ENCODE measurements at regions not wholly inside any gene's neighbourhood (a gene's known extent, or its start where the extent isn't known, plus 50 kb on each side); places are given as distances from the start of the nearest gene placed in this dataset.

DNA sequence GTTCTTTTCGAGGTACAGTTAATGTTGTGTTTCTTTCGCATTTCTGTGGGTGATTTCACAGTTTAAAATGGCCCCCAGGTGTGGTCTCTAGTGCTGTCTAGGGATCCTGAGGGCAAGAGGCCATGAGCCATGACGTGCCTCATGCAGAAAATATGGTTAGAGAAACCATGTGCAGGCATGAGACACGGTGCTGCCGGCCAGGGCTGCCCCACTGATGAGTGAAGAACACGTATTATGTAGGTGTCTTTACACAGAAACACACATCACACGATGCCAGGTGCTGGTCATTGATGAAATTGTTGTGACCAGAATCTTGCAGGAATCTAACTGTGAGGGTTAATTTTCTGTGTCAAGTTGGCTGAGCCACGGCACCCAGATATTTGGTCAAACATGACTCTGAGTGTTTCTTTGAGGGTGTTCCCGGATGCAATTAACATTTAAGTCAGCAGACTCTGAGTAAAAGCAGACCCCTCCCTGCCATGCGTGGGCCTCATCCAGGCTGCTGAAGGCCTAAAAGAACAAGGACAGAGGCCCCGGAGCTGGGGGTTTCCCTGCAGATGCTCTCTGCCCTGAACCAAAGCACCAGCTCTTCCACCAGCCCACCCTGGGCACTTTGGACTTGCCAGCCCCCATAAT is 463.0 kb upstream of the MYT1L start:
- H3K27me3 ChIP-seq (ENCODE audit: insufficient read depth, low read length), result no peaks in the 10 kb centered on the region
- no peaks in the 10 kb centered on the region for H3K36me3 ChIP-seq (ENCODE audit: insufficient read depth, low read length)

GRCh38 chr2:2793514-2793913 is 462.4 kb upstream of the MYT1L start:
- Histone ChIP-seq H3K36me3 (ENCODE audit: insufficient read depth, low read length) (no peaks in the 10 kb centered on the region), H3K27ac (ENCODE audit: low read depth, low read length) (no peak overlapping the region), H2AFZ (ENCODE audit: low read length, unreplicated experiment) (no peak overlapping the region), H3K79me2 (ENCODE audit: control insufficient read depth, insufficient read depth, low read length, unreplicated experiment) (no peaks in the 10 kb centered on the region), H3K4me1 (ENCODE audit: control insufficient read depth, insufficient read depth, low read length, unreplicated experiment) (no peaks in the 10 kb centered on the region), H3K27me3 (ENCODE audit: insufficient read depth, low read length) (no peaks in the 10 kb centered on the region), H3K4me3 (ENCODE audit: low read depth, low read length) (no peak overlapping the region)

More for the DNA sequence above, 463.0 kb upstream of the MYT1L start:
- no peaks in the 10 kb centered on the region for H3K79me2 ChIP-seq (ENCODE audit: control insufficient read depth, insufficient read depth, low read length, unreplicated experiment)
- no peak overlapping the region for H2AFZ ChIP-seq (ENCODE audit: low read length, unreplicated experiment)
- H3K27ac ChIP-seq (ENCODE audit: low read depth, low read length), result no peak overlapping the region
- H3K4me1 ChIP-seq (ENCODE audit: control insufficient read depth, insufficient read depth, low read length, unreplicated experiment), result no peaks in the 10 kb centered on the region
- H3K4me3 ChIP-seq (ENCODE audit: low read depth, low read length), result no peak overlapping the region

DNA sequence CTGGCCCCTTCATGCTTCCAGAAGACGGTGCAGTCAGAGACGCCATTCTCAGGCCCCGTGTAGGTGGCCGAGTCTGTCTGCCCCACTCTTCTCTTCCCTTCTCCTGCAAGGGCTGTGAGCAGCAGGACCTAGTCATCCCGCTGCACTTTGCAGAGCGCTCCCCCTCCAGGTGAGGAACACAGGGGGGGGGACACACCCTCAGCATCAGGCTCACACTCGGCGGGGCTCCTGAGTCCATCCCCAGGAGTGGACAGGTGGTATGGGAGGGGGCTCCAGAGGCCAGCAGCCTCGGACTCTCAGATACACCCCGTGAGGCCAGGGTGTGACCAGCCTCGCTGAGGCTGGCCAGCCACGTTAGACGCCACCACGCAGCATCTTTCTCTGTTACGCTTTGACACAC is 460.5 kb upstream of the MYT1L start:
- H3K4me3 ChIP-seq (ENCODE audit: low read depth, low read length), result no peak overlapping the region
- no peaks in the 10 kb centered on the region for H3K36me3 ChIP-seq (ENCODE audit: insufficient read depth, low read length)
- no peaks in the 10 kb centered on the region for H3K4me1 ChIP-seq (ENCODE audit: control insufficient read depth, insufficient read depth, low read length, unreplicated experiment)
- H3K27ac ChIP-seq (ENCODE audit: low read depth, low read length), result no peak overlapping the region
- no peaks in the 10 kb centered on the region for H3K79me2 ChIP-seq (ENCODE audit: control insufficient read depth, insufficient read depth, low read length, unreplicated experiment)
- no peak overlapping the region for H2AFZ ChIP-seq (ENCODE audit: low read length, unreplicated experiment)
- no peaks in the 10 kb centered on the region for H3K27me3 ChIP-seq (ENCODE audit: insufficient read depth, low read length)

GRCh38 chr2:2791031-2791430 is 460.0 kb upstream of the MYT1L start:
- Histone ChIP-seq H3K27me3 (ENCODE audit: insufficient read depth, low read length) (no peaks in the 10 kb centered on the region), H3K27ac (ENCODE audit: low read depth, low read length) (no peak overlapping the region), H3K79me2 (ENCODE audit: control insufficient read depth, insufficient read depth, low read length, unreplicated experiment) (no peaks in the 10 kb centered on the region), H3K4me3 (ENCODE audit: low read depth, low read length) (no peak overlapping the region), H2AFZ (ENCODE audit: low read length, unreplicated experiment) (no peak overlapping the region), H3K36me3 (ENCODE audit: insufficient read depth, low read length) (no peaks in the 10 kb centered on the region), H3K4me1 (ENCODE audit: control insufficient read depth, insufficient read depth, low read length, unreplicated experiment) (no peaks in the 10 kb centered on the region)

- H3K4me1 ChIP-seq (ENCODE audit: control insufficient read depth, insufficient read depth, low read length, unreplicated experiment), result no peaks in the 10 kb centered on the region
- H3K36me3 ChIP-seq (ENCODE audit: insufficient read depth, low read length), result no peaks in the 10 kb centered on the region
- no peak overlapping the region for H2AFZ ChIP-seq (ENCODE audit: low read length, unreplicated experiment)
- H3K27ac ChIP-seq (ENCODE audit: low read depth, low read length), result no peak overlapping the region
- H3K4me3 ChIP-seq (ENCODE audit: low read depth, low read length), result no peak overlapping the region
- H3K27me3 ChIP-seq (ENCODE audit: insufficient read depth, low read length), result no peaks in the 10 kb centered on the region
- no peaks in the 10 kb centered on the region for H3K79me2 ChIP-seq (ENCODE audit: control insufficient read depth, insufficient read depth, low read length, unreplicated experiment)
Observed at GRCh38 chr2:2788076-2788475, 457.0 kb upstream of the MYT1L start.

DNA sequence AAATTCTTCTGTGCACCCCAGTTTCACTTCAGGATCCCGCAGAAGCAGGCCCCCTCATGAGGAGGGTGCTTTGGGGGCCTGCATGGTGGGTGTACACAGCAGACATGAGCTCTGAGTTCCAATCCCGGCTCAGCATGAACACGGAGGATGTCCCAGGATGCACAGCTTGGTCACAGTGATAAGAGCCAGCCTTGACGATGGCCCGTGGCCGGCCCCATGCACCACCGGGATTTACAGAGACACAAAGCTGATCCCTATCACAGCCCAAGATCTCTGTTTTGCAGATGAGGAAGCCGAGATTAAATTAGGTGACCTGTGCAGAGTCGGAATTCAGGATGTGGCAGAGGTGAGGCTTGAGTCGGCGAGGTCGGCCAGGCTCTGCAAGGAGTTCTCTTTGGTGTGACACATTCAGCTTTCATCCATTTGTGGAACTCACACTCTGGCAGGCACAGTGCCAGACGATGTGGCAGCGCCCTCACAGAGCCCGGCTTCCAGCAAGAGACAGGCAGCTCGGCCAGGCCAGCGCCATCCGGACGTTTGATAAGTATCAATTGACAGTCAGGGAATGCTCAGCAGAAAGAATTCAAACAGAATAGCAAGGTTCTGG is 456.3 kb upstream of the MYT1L start:
- no peaks in the 10 kb centered on the region for H3K36me3 ChIP-seq (ENCODE audit: insufficient read depth, low read length)
- no peak overlapping the region for H3K4me3 ChIP-seq (ENCODE audit: low read depth, low read length)
- H3K79me2 ChIP-seq (ENCODE audit: control insufficient read depth, insufficient read depth, low read length, unreplicated experiment), result no peaks in the 10 kb centered on the region
- no peaks in the 10 kb centered on the region for H3K4me1 ChIP-seq (ENCODE audit: control insufficient read depth, insufficient read depth, low read length, unreplicated experiment)
- H3K27ac ChIP-seq (ENCODE audit: low read depth, low read length), result no peak overlapping the region
- no peak overlapping the region for H2AFZ ChIP-seq (ENCODE audit: low read length, unreplicated experiment)
- H3K27me3 ChIP-seq (ENCODE audit: insufficient read depth, low read length), result no peaks in the 10 kb centered on the region

DNA sequence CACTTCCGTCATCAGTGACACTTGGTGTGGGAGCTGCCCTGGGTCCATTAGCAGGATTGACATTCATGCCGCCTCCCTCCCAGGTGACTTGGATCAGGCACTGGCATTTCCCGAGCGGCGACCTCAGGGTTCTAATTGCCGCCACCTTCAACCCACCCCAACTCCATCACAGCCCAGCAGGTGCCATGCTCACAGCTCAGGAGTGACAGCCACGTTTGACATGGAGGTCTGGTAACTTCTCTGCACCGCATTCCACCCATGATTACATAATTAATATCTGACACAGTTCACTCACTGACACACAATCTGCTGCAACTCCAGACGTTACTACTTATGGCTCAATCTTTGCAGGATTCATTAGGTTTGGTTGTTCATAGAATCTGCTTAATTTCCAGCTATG is 450.9 kb upstream of the MYT1L start:
- Histone ChIP-seq H3K27ac (ENCODE audit: low read depth, low read length) (no peak overlapping the region), H2AFZ (ENCODE audit: low read length, unreplicated experiment) (no peak overlapping the region), H3K4me3 (ENCODE audit: low read depth, low read length) (no peak overlapping the region), H3K36me3 (ENCODE audit: insufficient read depth, low read length) (no peaks in the 10 kb centered on the region), H3K79me2 (ENCODE audit: control insufficient read depth, insufficient read depth, low read length, unreplicated experiment) (no peaks in the 10 kb centered on the region), H3K4me1 (ENCODE audit: control insufficient read depth, insufficient read depth, low read length, unreplicated experiment) (no peaks in the 10 kb centered on the region), H3K27me3 (ENCODE audit: insufficient read depth, low read length) (no peaks in the 10 kb centered on the region)

- H3K27ac ChIP-seq (ENCODE audit: low read depth, low read length), result no peak overlapping the region
- H3K79me2 ChIP-seq (ENCODE audit: control insufficient read depth, insufficient read depth, low read length, unreplicated experiment), result no peaks in the 10 kb centered on the region
- no peak overlapping the region for H2AFZ ChIP-seq (ENCODE audit: low read length, unreplicated experiment)
- no peaks in the 10 kb centered on the region for H3K27me3 ChIP-seq (ENCODE audit: insufficient read depth, low read length)
- H3K4me1 ChIP-seq (ENCODE audit: control insufficient read depth, insufficient read depth, low read length, unreplicated experiment), result no peaks in the 10 kb centered on the region
- H3K4me3 ChIP-seq (ENCODE audit: low read depth, low read length), result no peak overlapping the region
- no peaks in the 10 kb centered on the region for H3K36me3 ChIP-seq (ENCODE audit: insufficient read depth, low read length)
Observed at GRCh38 chr2:2779727-2780126, 448.7 kb upstream of the MYT1L start.

GRCh38 chr2:2777876-2778275 is 446.8 kb upstream of the MYT1L start:
- Histone ChIP-seq H3K4me1 (ENCODE audit: control insufficient read depth, insufficient read depth, low read length, unreplicated experiment) (no peaks in the 10 kb centered on the region), H3K27ac (ENCODE audit: low read depth, low read length) (no peak overlapping the region)

DNA sequence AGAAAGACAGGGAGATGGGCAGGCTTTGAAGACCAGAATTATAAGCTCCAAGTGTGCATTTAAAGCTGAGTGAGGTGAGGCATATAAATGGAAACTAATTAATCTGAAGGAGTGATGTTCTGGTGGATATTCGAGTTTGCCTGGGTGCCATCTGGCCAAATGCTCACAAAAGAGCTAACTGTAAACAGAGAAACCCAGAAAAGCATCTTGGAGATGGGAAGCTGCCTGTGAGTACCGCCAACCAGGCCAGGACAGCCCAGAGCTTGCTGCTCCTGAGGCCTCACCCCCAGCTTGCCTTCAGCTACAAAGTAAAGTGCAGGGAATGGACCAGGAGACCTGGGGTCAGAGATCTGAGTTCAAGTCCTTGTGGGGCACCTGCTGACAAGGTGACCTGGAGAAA is 446.1 kb upstream of the MYT1L start:
- no peaks in the 10 kb centered on the region for H3K4me1 ChIP-seq (ENCODE audit: control insufficient read depth, insufficient read depth, low read length, unreplicated experiment)
- no peak overlapping the region for H3K27ac ChIP-seq (ENCODE audit: low read depth, low read length)
- no peaks in the 10 kb centered on the region for H3K27me3 ChIP-seq (ENCODE audit: insufficient read depth, low read length)
- H3K36me3 ChIP-seq (ENCODE audit: insufficient read depth, low read length), result no peaks in the 10 kb centered on the region
- no peaks in the 10 kb centered on the region for H3K79me2 ChIP-seq (ENCODE audit: control insufficient read depth, insufficient read depth, low read length, unreplicated experiment)
- H2AFZ ChIP-seq (ENCODE audit: low read length, unreplicated experiment), result no peak overlapping the region
- no peak overlapping the region for H3K4me3 ChIP-seq (ENCODE audit: low read depth, low read length)

More at GRCh38 chr2:2777876-2778275, 446.8 kb upstream of the MYT1L start:
- no peaks in the 10 kb centered on the region for H3K79me2 ChIP-seq (ENCODE audit: control insufficient read depth, insufficient read depth, low read length, unreplicated experiment)
- no peak overlapping the region for H2AFZ ChIP-seq (ENCODE audit: low read length, unreplicated experiment)
- H3K4me3 ChIP-seq (ENCODE audit: low read depth, low read length), result no peak overlapping the region
- H3K36me3 ChIP-seq (ENCODE audit: insufficient read depth, low read length), result no peaks in the 10 kb centered on the region
- H3K27me3 ChIP-seq (ENCODE audit: insufficient read depth, low read length), result no peaks in the 10 kb centered on the region

DNA sequence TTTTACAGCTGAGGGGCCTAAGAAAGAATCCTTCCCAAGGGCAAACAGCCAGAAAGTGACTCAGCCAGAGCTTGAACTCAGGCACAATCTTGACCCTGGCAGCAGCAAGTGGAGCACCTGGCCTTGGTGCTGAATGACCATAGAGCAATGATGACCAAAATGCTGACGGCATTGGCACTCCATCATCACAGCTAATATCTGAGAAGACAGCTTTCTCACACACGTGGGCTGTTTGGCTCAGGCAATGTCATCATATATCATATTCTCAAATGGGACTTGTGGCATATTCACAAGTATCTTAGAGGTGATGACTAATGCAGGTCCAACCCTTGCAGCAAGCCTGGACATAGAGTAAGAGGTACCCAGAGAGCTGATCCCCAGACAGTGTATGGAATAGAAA is 443.9 kb upstream of the MYT1L start:
- Histone ChIP-seq H3K27me3 (ENCODE audit: insufficient read depth, low read length) (no peaks in the 10 kb centered on the region), H2AFZ (ENCODE audit: low read length, unreplicated experiment) (no peak overlapping the region), H3K27ac (ENCODE audit: low read depth, low read length) (no peak overlapping the region), H3K4me1 (ENCODE audit: control insufficient read depth, insufficient read depth, low read length, unreplicated experiment) (no peaks in the 10 kb centered on the region), H3K79me2 (ENCODE audit: control insufficient read depth, insufficient read depth, low read length, unreplicated experiment) (no peaks in the 10 kb centered on the region), H3K4me3 (ENCODE audit: low read depth, low read length) (no peak overlapping the region), H3K36me3 (ENCODE audit: insufficient read depth, low read length) (no peaks in the 10 kb centered on the region)
